Trophoblast cell (in vitro differentiated cells and primary cell): ENCODE measurements at regions not wholly inside any gene's neighbourhood (a gene's known extent, or its start where the extent isn't known, plus 50 kb on each side); places are given as distances from the start of the nearest gene placed in this dataset.

Experiments
- DNase-seq, 2 donors: peaks; one replicate each; pipeline ENCODE4 v3.0.0-alpha.2; 2016
- H2AFZ ChIP-seq: 2 replicates; pipeline ENCODE4 v1.6.1; 2013; ENCODE audit warnings: low read length, moderate library complexity, mild to moderate bottlenecking; ENCODE audit not compliant: insufficient read depth, poor library complexity
- H2AK5ac ChIP-seq: 2 replicates; pipeline ENCODE4 v1.6.1; 2013; ENCODE audit warnings: mild to moderate bottlenecking, low read length
- H2BK120ac ChIP-seq: 2 replicates; pipeline ENCODE4 v1.6.1; 2013; ENCODE audit warnings: low read length, mild to moderate bottlenecking, moderate library complexity; ENCODE audit not compliant: insufficient read depth, poor library complexity
- H2BK12ac ChIP-seq: 2 replicates; pipeline ENCODE4 v1.6.1; 2013; ENCODE audit warnings: mild to moderate bottlenecking, low read length, moderate library complexity
- H2BK5ac ChIP-seq: 2 replicates; pipeline ENCODE4 v1.6.1; 2013; ENCODE audit warnings: low read length, low read depth, moderate library complexity, mild to moderate bottlenecking; ENCODE audit not compliant: poor library complexity
- H3K14ac ChIP-seq: 2 replicates; pipeline ENCODE4 v1.6.1; 2013; ENCODE audit warnings: mild to moderate bottlenecking, low read length
- H3K18ac ChIP-seq: 2 replicates; pipeline ENCODE4 v1.6.1; 2013; ENCODE audit warnings: mild to moderate bottlenecking, low read length
- H3K23ac ChIP-seq: 2 replicates; pipeline ENCODE4 v1.6.1; 2013; ENCODE audit warnings: low read length
- H3K27ac ChIP-seq: 2 replicates; pipeline ENCODE4 v1.5.1; 2013; ENCODE audit warnings: low read depth, mild to moderate bottlenecking, inconsistent platforms, low read length, moderate library complexity
- H3K27me3 ChIP-seq: 2 replicates; pipeline ENCODE4 v1.6.1; 2013; ENCODE audit warnings: inconsistent platforms, mild to moderate bottlenecking, low read length, moderate library complexity; ENCODE audit not compliant: insufficient read depth
- H3K36me3 ChIP-seq, 2 experiments: 1 replicate in 1 of 2; 2 replicates in 1 of 2; pipeline ENCODE4 v1.6.1; 2013; ENCODE audit warnings: low read length in 2 of 2, mild to moderate bottlenecking in 2 of 2, moderate library complexity in 1 of 2; ENCODE audit not compliant: insufficient read depth in 2 of 2, control insufficient read depth in 1 of 2
- H3K4ac ChIP-seq: 2 replicates; pipeline ENCODE4 v1.6.1; 2013; ENCODE audit warnings: low read depth, mild to moderate bottlenecking, low read length, moderate library complexity
- H3K4me1 ChIP-seq, 2 experiments: 1 replicate in 1 of 2; 2 replicates in 1 of 2; pipeline ENCODE4 v1.6.1; 2013; ENCODE audit warnings: low read length in 2 of 2, mild to moderate bottlenecking in 2 of 2, moderate library complexity in 1 of 2; ENCODE audit not compliant: insufficient read depth in 2 of 2, control insufficient read depth in 1 of 2
- H3K4me2 ChIP-seq: 2 replicates; pipeline ENCODE4 v1.6.1; 2013; ENCODE audit warnings: inconsistent platforms, mild to moderate bottlenecking, low read length, moderate library complexity
- H3K4me3 ChIP-seq: 2 replicates; pipeline ENCODE4 v1.5.1; 2013; ENCODE audit warnings: mild to moderate bottlenecking, low read depth, low read length, inconsistent platforms
- H3K79me1 ChIP-seq: one replicate; pipeline ENCODE4 v1.6.1; 2013; ENCODE audit warnings: low read length
- H3K79me2 ChIP-seq: 2 replicates; pipeline ENCODE4 v1.6.1; 2013; ENCODE audit warnings: low read length, mild to moderate bottlenecking; ENCODE audit not compliant: control insufficient read depth, insufficient read depth, poor library complexity
- H3K9ac ChIP-seq: 2 replicates; pipeline ENCODE4 v1.6.1; 2013; ENCODE audit warnings: mild to moderate bottlenecking, low read length
- H3K9me3 ChIP-seq: 2 replicates; pipeline ENCODE4 v1.6.1; 2013; ENCODE audit warnings: low read depth, mild to moderate bottlenecking, control low read depth, inconsistent platforms, low read length; ENCODE audit not compliant: insufficient read depth
- H4K12ac ChIP-seq: 2 replicates; pipeline ENCODE4 v1.6.1; 2013; ENCODE audit warnings: low read depth, mild to moderate bottlenecking, low read length, moderate library complexity
- H4K8ac ChIP-seq: 2 replicates; pipeline ENCODE4 v1.6.1; 2013; ENCODE audit warnings: low read depth, mild to moderate bottlenecking, low read length, moderate library complexity
- H4K91ac ChIP-seq: one replicate; pipeline ENCODE4 v1.6.1; 2013; ENCODE audit warnings: low read depth, mild to moderate bottlenecking, low read length, moderate library complexity
- WGBS: extraction: QIAGEN DNeasy Blood & Tissue Kit; methylation state at CpG from one replicate; pipeline ENCODE4 v1.1.7; 2013; ENCODE audit warnings: missing lambda C conversion rate; ENCODE audit not compliant: insufficient read length, insufficient coverage; ENCODE audit errors: extremely low coverage; 5-methylcytosine and 5-hydroxymethylcytosine counted together

DNA sequence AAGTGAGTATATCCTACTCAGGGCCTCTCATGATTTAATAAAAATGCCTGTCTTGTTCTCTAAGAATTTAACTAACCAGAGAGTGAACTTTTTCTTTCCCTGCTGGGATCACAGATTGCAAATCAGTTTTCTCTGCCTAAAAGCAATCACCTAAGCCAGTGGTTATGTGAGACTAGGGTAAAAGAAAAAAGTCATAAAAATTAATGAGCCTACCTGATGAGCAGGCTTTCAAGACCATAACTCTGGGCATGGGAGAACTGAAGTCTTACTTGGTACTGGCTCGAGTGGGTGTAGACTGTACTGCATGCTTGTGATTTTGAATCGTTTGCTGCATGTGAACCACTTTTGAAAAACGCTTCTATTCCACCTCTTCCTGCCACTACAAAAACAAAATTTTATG, 1677.0 kb upstream of the LRRTM1 start:
- Histone ChIP-seq H3K4me1 (no peaks in the 10 kb centered on the region), H2AK5ac (no peak overlapping the region), H3K23ac (no peak overlapping the region), H3K9ac (no peak overlapping the region), H2BK12ac (no peak overlapping the region), H3K18ac (no peak overlapping the region), H2BK120ac (no peak overlapping the region), H4K12ac (no peak overlapping the region), H3K79me2 (no peaks in the 10 kb centered on the region), H4K91ac (no peak overlapping the region), H3K27me3 (no peaks in the 10 kb centered on the region), H3K4me3 (no peak overlapping the region), H3K79me1 (no peaks in the 10 kb centered on the region), H2BK5ac (no peak overlapping the region), H3K4ac (no peak overlapping the region), H3K27ac (no peak overlapping the region), H3K36me3 (no peaks in the 10 kb centered on the region), H4K8ac (no peak overlapping the region), H3K14ac (no peak overlapping the region), H3K9me3 (no peaks in the 10 kb centered on the region), H2AFZ (no peak overlapping the region), H3K4me2 (no peak overlapping the region)
- WGBS = no CpG with 5 or more reads among the region's 3 CpGs
- no peak for DNase-seq

- no peak overlapping the region for H2AFZ ChIP-seq
- no peak overlapping the region for H4K8ac ChIP-seq
- H3K79me1 ChIP-seq = no peaks in the 10 kb centered on the region
- no peak overlapping the region for H2BK12ac ChIP-seq
- no peaks in the 10 kb centered on the region for H3K9me3 ChIP-seq
- no peak for DNase-seq
- no peak overlapping the region for H3K4me3 ChIP-seq
- H3K9ac ChIP-seq = no peak overlapping the region
- no peak overlapping the region for H3K27ac ChIP-seq
- no peak overlapping the region for H3K4me2 ChIP-seq
- no peak overlapping the region for H3K14ac ChIP-seq
- no peaks in the 10 kb centered on the region for H3K4me1 ChIP-seq
- no peak overlapping the region for H2AK5ac ChIP-seq
- H3K36me3 ChIP-seq = no peaks in the 10 kb centered on the region
- H2BK120ac ChIP-seq = no peak overlapping the region
- no peak overlapping the region for H3K18ac ChIP-seq
- no peak overlapping the region for H2BK5ac ChIP-seq
- WGBS = no CpG with 5 or more reads among the region's 3 CpGs
- no peaks in the 10 kb centered on the region for H3K79me2 ChIP-seq
- H4K91ac ChIP-seq = no peak overlapping the region
- no peak overlapping the region for H4K12ac ChIP-seq
- H3K23ac ChIP-seq = no peak overlapping the region
- H3K4ac ChIP-seq = no peak overlapping the region
- no peaks in the 10 kb centered on the region for H3K27me3 ChIP-seq
Measured at GRCh38 chr2:81979086-81979485, 1674.5 kb upstream of the LRRTM1 start.

DNA sequence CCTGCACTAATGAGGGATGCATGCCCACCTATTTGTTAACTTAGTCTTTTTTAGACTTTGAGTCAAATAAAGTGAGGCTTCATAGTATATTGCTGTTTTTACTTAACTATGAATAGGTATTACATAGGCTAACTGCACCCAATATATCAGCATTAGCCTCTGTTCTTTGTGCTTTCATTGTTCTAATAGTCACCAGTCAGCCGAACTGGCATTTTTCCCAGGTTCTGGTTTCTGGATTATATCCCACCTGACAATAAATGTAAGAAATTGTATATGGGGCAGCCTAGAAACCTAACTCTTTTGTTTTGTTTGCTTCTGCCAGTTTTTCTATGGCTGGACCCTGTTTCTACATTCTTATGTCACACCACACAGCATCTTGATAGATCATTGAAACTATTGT, 1672.4 kb upstream of the LRRTM1 start:
- WGBS = no CpG with 5 or more reads among the region's 1 CpG
- Histone ChIP-seq H2BK120ac (no peak overlapping the region), H3K27me3 (no peaks in the 10 kb centered on the region), H2AFZ (no peak overlapping the region), H2BK12ac (no peak overlapping the region), H3K79me1 (no peaks in the 10 kb centered on the region), H2AK5ac (no peak overlapping the region), H3K9ac (no peak overlapping the region), H3K4me3 (no peak overlapping the region), H2BK5ac (no peak overlapping the region), H3K4ac (no peak overlapping the region), H4K8ac (no peak overlapping the region), H3K18ac (no peak overlapping the region), H3K79me2 (no peaks in the 10 kb centered on the region), H3K36me3 (no peaks in the 10 kb centered on the region), H3K4me2 (no peak overlapping the region), H3K9me3 (no peaks in the 10 kb centered on the region), H3K27ac (no peak overlapping the region), H3K23ac (no peak overlapping the region), H3K4me1 (no peaks in the 10 kb centered on the region), H4K12ac (no peak overlapping the region), H3K14ac (no peak overlapping the region), H4K91ac (no peak overlapping the region)
- no peak for DNase-seq

- Histone ChIP-seq H3K27ac (no peak overlapping the region), H2AFZ (no peak overlapping the region), H3K27me3 (no peaks in the 10 kb centered on the region), H4K8ac (no peak overlapping the region), H2AK5ac (no peak overlapping the region), H2BK5ac (no peak overlapping the region), H3K36me3 (no peaks in the 10 kb centered on the region), H4K91ac (no peak overlapping the region), H3K23ac (no peak overlapping the region), H3K4me1 (no peaks in the 10 kb centered on the region), H3K79me2 (no peaks in the 10 kb centered on the region), H3K4ac (no peak overlapping the region), H3K4me2 (no peak overlapping the region), H3K79me1 (no peaks in the 10 kb centered on the region), H4K12ac (no peak overlapping the region), H3K9ac (no peak overlapping the region), H3K14ac (no peak overlapping the region), H3K4me3 (no peak overlapping the region), H2BK120ac (no peak overlapping the region), H3K9me3 (no peaks in the 10 kb centered on the region), H3K18ac (no peak overlapping the region), H2BK12ac (no peak overlapping the region)
- DNase-seq = no peak
- no CpG with 5 or more reads among the region's 1 CpG for WGBS
Measured at GRCh38 chr2:81974216-81974615, 1669.7 kb upstream of the LRRTM1 start.
